ENCODE measurements at regions not wholly inside any gene's neighbourhood (a gene's known extent, or its start where the extent isn't known, plus 50 kb on each side); places are given as distances from the start of the nearest gene placed in this dataset.

DNA sequence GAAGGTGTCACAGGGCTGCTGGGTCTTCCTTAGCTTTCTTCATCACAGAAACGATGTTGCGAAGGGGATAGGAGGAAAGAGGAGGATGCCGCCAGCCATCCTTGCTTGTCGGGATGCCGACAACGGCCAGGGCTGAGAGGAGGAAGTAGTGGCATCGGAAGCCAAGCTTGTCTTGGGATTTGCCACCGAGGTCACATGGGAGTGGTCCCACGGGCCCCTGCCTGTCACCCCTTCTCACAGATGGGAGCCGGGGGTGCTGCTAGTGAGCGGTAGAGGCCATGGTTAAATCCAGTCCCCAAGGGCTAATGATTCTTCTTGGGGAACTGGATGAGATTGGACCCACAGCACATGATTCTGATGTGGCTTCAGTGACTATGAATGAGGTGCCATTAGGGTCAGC lies 1375.8 kb downstream of the BRD1 start:
- no peak for TF ChIP-seq JUND (IDR thresholded peaks at IDR 0.05; ENCODE audit: low read depth)
- in situ Hi-C loops (cut with HindIII; ENCODE audit: low pct_unique_long_range_greater_than_20kb, low sequenced_read_pairs), result no loop called here
- no peak for DNase-seq (ENCODE audit: low read depth in 1 of 2, low spot score in 1 of 2)

DNA sequence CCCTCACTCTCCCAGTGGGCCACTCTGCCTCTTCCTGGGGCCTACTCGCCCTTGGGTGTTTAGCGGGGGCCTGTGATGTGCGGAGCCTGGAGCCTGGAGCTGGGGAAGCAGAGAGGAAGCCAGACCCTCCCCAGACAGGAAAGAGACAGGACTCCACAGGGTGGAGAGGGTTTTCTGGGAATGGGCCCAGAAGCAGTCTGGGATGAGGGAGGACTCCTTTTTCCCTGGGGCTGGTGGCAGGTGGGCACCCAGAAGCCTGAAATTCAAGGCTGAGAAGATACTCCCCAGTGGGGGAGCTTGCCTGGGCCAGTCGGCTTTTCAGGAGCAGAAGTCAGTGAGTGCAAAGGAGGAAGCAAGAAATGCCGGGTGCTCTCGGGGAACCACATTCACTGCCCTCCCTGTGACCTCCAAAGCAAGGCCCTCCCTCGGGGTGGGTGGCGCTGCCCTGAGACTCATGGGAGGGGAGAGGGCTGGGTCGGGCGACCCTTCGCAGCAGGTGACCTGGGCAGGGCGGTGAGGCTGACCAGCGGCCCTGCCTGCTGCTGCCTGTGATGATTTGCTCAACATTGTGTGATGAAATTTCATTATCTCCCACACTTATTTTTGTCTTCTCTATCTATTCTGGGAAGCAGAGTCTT lies 1377.4 kb downstream of the BRD1 start:
- no peak for TF ChIP-seq JUND (IDR thresholded peaks at IDR 0.05; ENCODE audit: low read depth)
- in situ Hi-C loops (cut with HindIII; ENCODE audit: low pct_unique_long_range_greater_than_20kb, low sequenced_read_pairs), result no loop called here
- DNase-seq (ENCODE audit: low read depth in 1 of 2, low spot score in 1 of 2), result no peak

DNA sequence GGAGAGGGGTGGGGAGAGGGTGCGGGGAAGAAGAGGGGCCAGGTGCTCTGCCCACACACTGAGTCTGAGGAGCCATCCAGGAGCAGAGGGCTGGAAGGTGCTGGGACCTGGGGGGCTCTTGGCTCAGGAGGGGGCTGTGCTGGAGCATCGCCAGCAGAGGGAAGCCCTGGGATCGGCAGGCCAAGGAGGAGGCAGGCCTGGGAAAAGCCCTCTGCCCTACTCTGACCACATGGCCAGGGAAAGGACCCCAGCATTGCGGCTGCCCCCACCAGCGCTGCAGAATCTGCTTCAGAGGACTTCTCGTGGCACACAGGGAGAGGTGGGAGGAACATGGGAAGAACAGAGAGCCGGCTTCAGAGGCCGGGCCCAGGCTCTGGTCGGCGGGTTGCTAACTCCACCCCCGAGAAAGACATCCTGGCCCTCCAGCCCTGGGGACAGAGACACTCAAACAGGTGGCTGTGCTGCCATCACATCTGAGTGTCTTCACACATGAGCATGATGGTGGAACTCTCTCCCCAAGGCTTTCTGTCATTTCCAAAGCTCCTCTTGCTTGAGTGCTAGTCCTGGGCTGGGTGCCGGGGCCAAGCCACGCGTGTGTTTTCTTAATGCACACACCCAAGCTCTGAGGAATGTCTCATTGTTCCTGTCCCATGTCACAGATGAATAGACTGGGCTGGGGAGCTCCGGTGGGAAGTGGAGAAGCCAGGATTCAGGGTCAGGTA lies 1378.0 kb downstream of the BRD1 start:
- DNase-seq (ENCODE audit: low read depth in 1 of 2, low spot score in 1 of 2), result no peak
- in situ Hi-C loops (cut with HindIII; ENCODE audit: low pct_unique_long_range_greater_than_20kb, low sequenced_read_pairs), result no loop called here
- TF ChIP-seq JUND (IDR thresholded peaks at IDR 0.05; ENCODE audit: low read depth), result no peak

DNA sequence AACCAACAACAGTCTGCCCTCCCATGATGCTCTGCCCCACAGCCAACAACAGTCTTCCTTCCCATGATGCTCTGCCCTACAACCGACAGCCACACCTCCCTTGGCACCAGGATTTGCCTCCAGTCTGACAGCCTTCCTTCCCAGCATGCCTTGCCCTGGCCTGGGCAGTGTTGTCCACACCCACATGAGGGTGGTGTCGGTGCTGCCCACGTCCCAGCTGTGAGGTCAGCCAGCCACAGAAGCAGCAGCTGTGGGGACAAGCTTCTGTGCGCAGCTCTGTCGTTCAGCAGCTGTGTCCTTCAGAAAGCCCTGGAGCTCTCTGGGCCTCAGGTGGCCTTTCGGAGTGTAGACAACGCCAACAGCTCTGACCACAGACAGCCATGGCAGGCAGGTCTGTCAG lies 1378.9 kb downstream of the BRD1 start:
- no peak for DNase-seq (ENCODE audit: low read depth in 1 of 2, low spot score in 1 of 2)
- in situ Hi-C loops (cut with HindIII; ENCODE audit: low pct_unique_long_range_greater_than_20kb, low sequenced_read_pairs), result no loop called here
- TF ChIP-seq JUND (IDR thresholded peaks at IDR 0.05; ENCODE audit: low read depth), result no peak

DNA sequence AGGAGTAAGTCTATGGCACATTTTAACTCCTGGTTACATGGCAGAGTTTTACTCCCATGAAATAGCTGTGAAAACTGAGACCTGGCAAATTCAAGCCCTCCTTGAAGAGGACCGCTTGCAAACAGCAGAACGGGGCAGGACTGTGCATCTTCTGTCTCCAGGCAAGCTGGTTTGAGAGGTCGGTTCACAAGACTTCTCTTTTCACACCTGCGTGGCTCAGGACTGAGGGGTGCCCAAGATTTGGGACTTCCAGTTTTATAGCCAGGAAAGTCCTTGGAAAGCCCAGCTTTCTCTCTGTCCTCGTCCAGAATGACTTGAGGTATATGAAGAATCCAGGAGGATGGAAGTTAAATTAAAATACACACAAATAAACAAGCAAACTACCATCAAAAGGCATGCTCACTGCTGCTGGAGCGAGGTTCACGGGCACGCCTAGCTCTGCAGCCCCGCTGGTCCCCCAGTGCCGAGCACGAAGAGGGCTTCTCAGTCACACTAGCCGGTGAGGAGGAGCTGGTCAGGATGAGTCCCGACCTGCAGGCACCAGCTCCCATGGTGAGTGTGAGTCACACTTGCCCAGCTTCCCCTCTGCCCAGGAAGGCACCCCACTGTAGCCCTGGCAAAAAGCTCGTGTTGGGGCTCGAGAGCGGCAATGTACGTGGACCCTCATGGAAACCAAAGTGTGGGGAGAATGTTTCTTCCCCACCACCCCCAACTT lies 1382.4 kb downstream of the BRD1 start:
- no peak for TF ChIP-seq JUND (IDR thresholded peaks at IDR 0.05; ENCODE audit: low read depth)
- in situ Hi-C loops (cut with HindIII; ENCODE audit: low pct_unique_long_range_greater_than_20kb, low sequenced_read_pairs), result no loop called here
- no peak for DNase-seq (ENCODE audit: low read depth in 1 of 2, low spot score in 1 of 2)

DNA sequence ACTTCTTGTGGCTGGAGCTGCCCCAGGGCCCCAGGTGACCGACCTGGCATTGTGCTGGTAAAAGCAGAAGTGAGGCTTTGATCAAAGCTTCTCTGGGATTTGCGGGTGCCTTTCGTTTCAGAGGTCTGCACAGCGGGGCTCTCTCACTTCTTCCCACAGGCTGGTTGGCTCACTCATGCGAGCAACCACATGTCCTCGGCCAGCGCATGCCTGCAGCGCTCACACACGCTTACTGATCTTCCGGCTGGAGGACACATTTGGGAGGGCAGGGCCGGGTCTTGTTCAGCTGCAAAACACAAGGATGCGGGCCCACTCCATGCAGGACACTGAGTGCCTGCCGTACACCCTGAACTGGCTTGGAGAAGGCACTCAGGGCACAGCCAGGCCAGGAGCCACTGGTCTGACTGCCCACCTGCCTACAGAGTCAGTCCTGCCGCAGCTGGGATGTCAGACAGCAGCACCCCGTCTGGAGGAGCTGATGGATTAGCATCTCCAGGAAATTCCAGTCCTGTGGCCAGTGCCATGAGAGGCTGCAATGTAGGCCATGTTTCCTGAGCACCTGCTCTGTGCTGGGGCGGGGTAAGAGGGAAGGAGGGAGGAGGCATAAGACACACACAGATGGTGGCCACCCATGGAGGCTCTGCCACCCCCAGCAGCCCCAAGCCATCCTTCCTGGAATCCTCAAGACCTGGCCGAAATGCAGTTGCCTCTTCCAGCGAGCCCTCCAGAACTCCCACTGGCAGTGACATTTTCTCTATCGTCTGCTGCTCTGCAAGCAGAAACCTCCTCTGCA lies 1383.2 kb downstream of the BRD1 start:
- in situ Hi-C loops (cut with HindIII; ENCODE audit: low pct_unique_long_range_greater_than_20kb, low sequenced_read_pairs), result no loop called here

DNA sequence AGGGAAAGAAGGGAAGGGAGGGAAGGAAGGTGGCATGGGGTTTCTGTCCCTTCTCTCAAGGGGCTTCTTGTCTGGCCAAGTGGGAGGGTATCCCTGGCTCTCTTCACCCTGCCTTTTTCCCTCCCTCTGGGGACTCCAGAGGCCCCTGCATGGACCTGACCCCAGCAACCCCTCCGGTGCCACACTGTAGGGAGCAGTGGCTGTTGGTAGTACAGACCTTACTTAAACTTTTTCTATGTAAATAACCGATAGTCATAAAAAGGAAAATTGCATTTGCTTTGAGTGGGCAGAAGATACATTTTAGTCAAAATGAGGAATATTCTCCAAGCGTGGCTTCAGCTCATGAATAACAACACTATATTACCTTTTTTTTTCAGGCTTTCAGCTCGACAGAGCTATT lies 1384.0 kb downstream of the BRD1 start:
- no peak for DNase-seq (ENCODE audit: low read depth in 1 of 2, low spot score in 1 of 2)
- TF ChIP-seq JUND (IDR thresholded peaks at IDR 0.05; ENCODE audit: low read depth), result no peak
- in situ Hi-C loops (cut with HindIII; ENCODE audit: low pct_unique_long_range_greater_than_20kb, low sequenced_read_pairs), result no loop called here

More for the DNA sequence above, 1383.2 kb downstream of the BRD1 start:
- TF ChIP-seq JUND (IDR thresholded peaks at IDR 0.05; ENCODE audit: low read depth), result no peak
- no peak for DNase-seq (ENCODE audit: low read depth in 1 of 2, low spot score in 1 of 2)

DNA sequence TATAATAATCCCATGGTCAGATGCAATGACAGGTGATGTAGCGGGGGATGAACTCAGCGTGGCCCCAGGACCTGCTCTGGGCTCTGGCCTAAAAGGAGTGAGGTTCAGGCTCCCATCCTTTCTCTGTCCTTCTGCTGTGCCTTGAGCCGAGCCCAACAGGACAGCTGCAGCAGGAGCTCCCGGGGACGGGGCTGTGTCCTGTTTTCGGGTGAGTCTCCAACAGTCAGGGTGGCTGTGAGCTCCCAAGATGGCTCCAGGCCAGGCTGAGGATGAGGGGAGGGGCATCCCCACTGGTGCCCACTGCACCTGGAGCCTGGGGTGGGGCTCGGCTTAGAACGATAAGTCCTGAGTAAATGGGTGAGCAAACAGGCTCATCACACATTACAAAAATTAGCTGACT lies 1385.0 kb downstream of the BRD1 start:
- no peak for DNase-seq (ENCODE audit: low read depth in 1 of 2, low spot score in 1 of 2)
- in situ Hi-C loops (cut with HindIII; ENCODE audit: low pct_unique_long_range_greater_than_20kb, low sequenced_read_pairs), result no loop called here
- no peak for TF ChIP-seq JUND (IDR thresholded peaks at IDR 0.05; ENCODE audit: low read depth)

DNA sequence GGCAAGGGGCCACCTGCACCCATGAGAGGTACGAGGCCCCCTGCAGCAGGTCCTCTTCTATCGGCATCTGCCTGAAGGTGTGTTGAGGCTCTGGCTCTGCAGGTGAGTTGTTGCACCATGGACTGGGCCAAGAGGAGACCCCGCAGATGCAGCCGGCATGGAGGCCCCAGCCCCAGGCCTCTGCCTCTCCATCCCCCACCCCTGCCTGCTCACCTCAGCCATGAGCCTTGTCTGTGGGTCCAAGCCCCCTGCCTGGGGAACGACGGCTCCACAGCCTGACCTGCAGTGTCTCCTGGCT lies 1386.2 kb downstream of the BRD1 start:
- no peak for TF ChIP-seq JUND (IDR thresholded peaks at IDR 0.05; ENCODE audit: low read depth)
- DNase-seq (ENCODE audit: low read depth in 1 of 2, low spot score in 1 of 2), result no peak
- in situ Hi-C loops (cut with HindIII; ENCODE audit: low pct_unique_long_range_greater_than_20kb, low sequenced_read_pairs), result no loop called here

DNA sequence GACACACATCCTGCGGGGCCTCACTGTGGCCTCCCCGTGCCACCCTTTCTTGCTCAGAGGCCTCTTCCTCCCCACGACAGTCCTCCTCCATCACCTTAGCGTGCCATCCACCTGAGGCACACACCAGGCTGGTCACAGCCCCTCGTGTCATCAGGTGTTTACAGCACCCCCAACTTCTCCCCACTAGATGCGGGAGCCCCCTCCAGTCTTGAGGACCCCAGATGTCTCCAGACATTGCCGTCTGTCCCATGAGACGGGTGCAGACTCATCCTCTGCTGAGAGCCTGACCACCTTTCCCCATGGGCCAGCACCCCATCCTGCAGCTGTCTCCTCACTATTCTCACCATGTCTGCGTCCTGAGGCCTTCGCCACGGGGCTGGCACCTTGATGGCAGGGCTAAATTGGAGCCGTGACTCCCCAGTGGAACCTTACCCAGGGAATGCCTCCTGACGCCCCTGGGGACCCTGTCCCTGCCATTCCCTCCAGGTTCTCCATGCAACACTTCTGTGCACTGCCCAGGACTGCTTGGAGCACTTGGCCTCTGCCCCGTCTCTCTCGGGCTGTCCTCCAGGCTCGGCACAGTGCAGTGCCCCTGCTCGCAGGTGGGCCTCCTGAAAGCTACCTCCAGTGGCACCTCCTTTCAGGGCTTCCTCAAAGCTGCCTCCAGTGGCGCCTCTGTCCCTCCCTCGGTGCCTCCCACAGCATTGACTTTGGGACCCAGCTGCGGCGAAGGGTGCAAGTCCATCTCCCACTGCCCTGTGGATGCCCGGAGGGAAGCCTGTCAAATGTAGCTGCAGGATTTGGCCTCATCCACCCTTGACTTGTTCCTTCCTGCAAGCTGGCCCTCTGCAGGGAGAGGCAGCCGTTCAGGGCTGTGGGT lies 1386.8 kb downstream of the BRD1 start:
- in situ Hi-C loops (cut with HindIII; ENCODE audit: low pct_unique_long_range_greater_than_20kb, low sequenced_read_pairs), result no loop called here
- DNase-seq (ENCODE audit: low read depth in 1 of 2, low spot score in 1 of 2), result no peak

DNA sequence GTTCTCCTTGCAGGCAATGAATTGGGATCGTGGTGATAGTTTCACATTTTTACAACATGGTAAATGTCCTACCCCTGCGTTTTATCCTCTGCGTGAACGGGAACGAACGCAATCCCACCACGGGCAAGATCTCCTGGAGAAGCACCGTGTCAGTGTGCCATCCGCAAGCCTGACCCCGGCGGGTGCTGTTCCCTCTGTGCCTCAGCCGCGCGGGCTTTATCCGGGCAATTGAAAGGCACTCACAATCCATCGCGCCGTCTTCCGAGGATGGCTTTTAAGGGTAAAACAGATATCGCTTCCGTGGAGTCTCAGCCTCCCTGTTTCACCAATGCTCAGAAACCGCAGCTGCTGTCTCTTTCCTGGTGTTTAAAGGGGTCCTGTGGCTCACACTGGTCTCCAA lies 1387.5 kb downstream of the BRD1 start:
- DNase-seq (ENCODE audit: low read depth in 1 of 2, low spot score in 1 of 2), result no peak
- in situ Hi-C loops (cut with HindIII; ENCODE audit: low pct_unique_long_range_greater_than_20kb, low sequenced_read_pairs), result no loop called here
- TF ChIP-seq JUND (IDR thresholded peaks at IDR 0.05; ENCODE audit: low read depth), result no peak

More for the DNA sequence above, 1386.8 kb downstream of the BRD1 start:
- no peak for TF ChIP-seq JUND (IDR thresholded peaks at IDR 0.05; ENCODE audit: low read depth)
